H9 (cell line): ENCODE measurements at regions not wholly inside any gene's neighbourhood (a gene's known extent, or its start where the extent isn't known, plus 50 kb on each side); places are given as distances from the start of the nearest gene placed in this dataset.

Experiments
- DNase-seq: peaks from one replicate; pipeline ENCODE4 v3.0.0-alpha.2; 2017
- H2AFZ ChIP-seq: one replicate; pipeline ENCODE4 v1.6.1; 2013; ENCODE audit warnings: mild to moderate bottlenecking, low read length, control low read depth, moderate library complexity
- H2AK5ac ChIP-seq: 2 replicates; pipeline ENCODE4 v1.6.1; 2013; ENCODE audit warnings: low read length, control low read depth, mixed read lengths; ENCODE audit not compliant: insufficient read length
- H2BK120ac ChIP-seq: one replicate; pipeline ENCODE4 v1.6.1; 2013; ENCODE audit warnings: low read depth, mild to moderate bottlenecking, low read length, control low read depth, inconsistent platforms; ENCODE audit not compliant: poor library complexity, severe bottlenecking
- H2BK12ac ChIP-seq: 2 replicates; pipeline ENCODE4 v1.6.1; 2013; ENCODE audit warnings: low read length, control low read depth, mixed read lengths, low read depth; ENCODE audit not compliant: insufficient read length
- H2BK15ac ChIP-seq: 2 replicates; pipeline ENCODE4 v1.6.1; 2013; ENCODE audit warnings: low read depth, low read length, control low read depth
- H2BK20ac ChIP-seq: one replicate; pipeline ENCODE4 v1.6.1; 2013; ENCODE audit warnings: low read depth, mild to moderate bottlenecking, low read length, control low read depth, inconsistent platforms; ENCODE audit not compliant: poor library complexity, severe bottlenecking
- H2BK5ac ChIP-seq: 2 replicates; pipeline ENCODE4 v1.6.1; 2013; ENCODE audit warnings: low read length, control low read depth, mixed read lengths; ENCODE audit not compliant: insufficient read length
- H3K14ac ChIP-seq: 2 replicates; pipeline ENCODE4 v1.6.1; 2013; ENCODE audit warnings: low read length, control low read depth; ENCODE audit not compliant: insufficient read depth
- H3K18ac ChIP-seq: 2 replicates; pipeline ENCODE4 v1.6.1; 2013; ENCODE audit warnings: low read depth, mild to moderate bottlenecking, mixed read lengths, low read length, control low read depth; ENCODE audit not compliant: insufficient read length
- H3K23ac ChIP-seq: 2 replicates; pipeline ENCODE4 v1.6.1; 2013; ENCODE audit warnings: low read length, control low read depth, mixed read lengths, low read depth; ENCODE audit not compliant: insufficient read length
- H3K23me2 ChIP-seq: 2 replicates; pipeline ENCODE4 v1.6.1; 2013; ENCODE audit warnings: low read depth, mild to moderate bottlenecking, mixed read lengths, low read length, control low read depth; ENCODE audit not compliant: insufficient read length, poor library complexity, severe bottlenecking
- H3K27ac ChIP-seq: 2 replicates; pipeline ENCODE4 v1.5.1; 2013; ENCODE audit warnings: low read length, control low read depth, mixed read lengths, low read depth; ENCODE audit not compliant: insufficient read length
- H3K27me3 ChIP-seq: 2 replicates; pipeline ENCODE4 v1.6.1; 2013; ENCODE audit warnings: low read length, control low read depth, inconsistent platforms; ENCODE audit not compliant: insufficient read depth
- H3K4ac ChIP-seq: 2 replicates; pipeline ENCODE4 v1.6.1; 2013; ENCODE audit warnings: low read depth, mild to moderate bottlenecking, control low read depth, inconsistent platforms, low read length, moderate library complexity
- H3K4me1 ChIP-seq: 2 replicates; pipeline ENCODE4 v1.6.1; 2013; ENCODE audit warnings: low read length, control low read depth, inconsistent platforms; ENCODE audit not compliant: insufficient read depth
- H3K4me2 ChIP-seq: 2 replicates; pipeline ENCODE4 v1.6.1; 2013; ENCODE audit warnings: low read length, control low read depth, mixed read lengths; ENCODE audit not compliant: insufficient read length, insufficient read depth
- H3K56ac ChIP-seq: 2 replicates; pipeline ENCODE4 v1.6.1; 2013; ENCODE audit warnings: low read depth, mild to moderate bottlenecking, mixed read lengths, low read length, control low read depth; ENCODE audit not compliant: insufficient read length
- H3K79me1 ChIP-seq: 2 replicates; pipeline ENCODE4 v1.6.1; 2013; ENCODE audit warnings: low read depth, mild to moderate bottlenecking, moderate library complexity, low read length, control low read depth, inconsistent platforms; ENCODE audit not compliant: insufficient read depth, poor library complexity, severe bottlenecking
- H3K79me2 ChIP-seq: 2 replicates; pipeline ENCODE4 v1.6.1; 2013; ENCODE audit warnings: low read length, control low read depth, inconsistent platforms; ENCODE audit not compliant: insufficient read depth
- H3K9ac ChIP-seq: 2 replicates; pipeline ENCODE4 v1.6.1; 2013; ENCODE audit warnings: low read length, control low read depth, mixed read lengths; ENCODE audit not compliant: insufficient read length; ENCODE audit errors: extremely low read depth
- H3K9me3 ChIP-seq: one replicate; pipeline ENCODE4 v1.6.1; 2013; ENCODE audit warnings: low read depth, low read length, inconsistent platforms; ENCODE audit not compliant: control insufficient read depth
- H3T11ph ChIP-seq: one replicate; pipeline ENCODE4 v1.6.1; 2013; ENCODE audit warnings: mild to moderate bottlenecking, low read length, control low read depth, inconsistent platforms
- H4K20me1 ChIP-seq: one replicate; pipeline ENCODE4 v1.6.1; 2013; ENCODE audit not compliant: control insufficient read depth, insufficient read length, insufficient read depth
- H4K5ac ChIP-seq: 2 replicates; pipeline ENCODE4 v1.6.1; 2013; ENCODE audit warnings: low read depth, mild to moderate bottlenecking, mixed read lengths, low read length, control low read depth; ENCODE audit not compliant: insufficient read length
- H4K8ac ChIP-seq: replicated peaks from 2 replicates; pipeline ENCODE4 v1.6.1; 2013; ENCODE audit warnings: low read length, control low read depth, mixed read lengths, low read depth; ENCODE audit not compliant: insufficient read length
- H4K91ac ChIP-seq: 2 replicates; pipeline ENCODE4 v1.6.1; 2013; ENCODE audit warnings: low read depth, mild to moderate bottlenecking, moderate library complexity, mixed read lengths, low read length, control low read depth; ENCODE audit not compliant: insufficient read length
- H3K27ac Mint-ChIP-seq, 3 experiments: 2 replicates in 2 of 3; 3 replicates in 1 of 3; pipeline ENCODE4 v1.8.0; 2020 to 2021; ENCODE audit warnings: mixed read lengths in 3 of 3, mild to moderate bottlenecking in 1 of 3, moderate library complexity in 1 of 3
- H3K27me3 Mint-ChIP-seq: 2 replicates; pipeline ENCODE4 v1.8.0; 2021; ENCODE audit warnings: low read depth, mild to moderate bottlenecking, moderate library complexity, mixed read lengths
- H3K36me3 Mint-ChIP-seq, 3 experiments: 2 replicates in 2 of 3; 3 replicates in 1 of 3; pipeline ENCODE4 v1.8.0; 2020 to 2021; ENCODE audit warnings: low read depth in 3 of 3, mixed read lengths in 3 of 3; ENCODE audit not compliant: insufficient read depth in 1 of 3
- H3K4me1 Mint-ChIP-seq, 2 experiments: 2 replicates each; pipeline ENCODE4 v1.8.0; 2020; ENCODE audit warnings: mixed read lengths in 2 of 2
- H3K4me3 Mint-ChIP-seq, 2 experiments: 2 replicates in 1 of 2; 3 replicates in 1 of 2; pipeline ENCODE4 v1.8.0; 2020 to 2021; ENCODE audit warnings: mild to moderate bottlenecking in 2 of 2, mixed read lengths in 2 of 2, moderate library complexity in 1 of 2
- H3K9me3 Mint-ChIP-seq, 2 experiments: 2 replicates in 1 of 2; 3 replicates in 1 of 2; pipeline ENCODE4 v1.8.0; 2020; ENCODE audit warnings: mild to moderate bottlenecking in 2 of 2, mixed read lengths in 2 of 2, moderate library complexity in 1 of 2
- WGBS: extraction: QIAGEN DNeasy Blood & Tissue Kit; methylation state at CpG from one replicate; pipeline ENCODE4 v1.1.7; 2013; ENCODE audit warnings: missing lambda C conversion rate, low lambda C conversion rate, mixed read lengths; ENCODE audit not compliant: insufficient read length; ENCODE audit errors: extremely low coverage; 5-methylcytosine and 5-hydroxymethylcytosine counted together
- TF ChIP-seq, protein P1 (sequence below): fragments of 200-600 bp; sonication (generic); conservative IDR thresholded peaks from 3 replicates; pipeline ENCODE4 v1.8.0; 2021; ENCODE audit warnings: antibody characterized with exemption, mild to moderate bottlenecking

DNA sequence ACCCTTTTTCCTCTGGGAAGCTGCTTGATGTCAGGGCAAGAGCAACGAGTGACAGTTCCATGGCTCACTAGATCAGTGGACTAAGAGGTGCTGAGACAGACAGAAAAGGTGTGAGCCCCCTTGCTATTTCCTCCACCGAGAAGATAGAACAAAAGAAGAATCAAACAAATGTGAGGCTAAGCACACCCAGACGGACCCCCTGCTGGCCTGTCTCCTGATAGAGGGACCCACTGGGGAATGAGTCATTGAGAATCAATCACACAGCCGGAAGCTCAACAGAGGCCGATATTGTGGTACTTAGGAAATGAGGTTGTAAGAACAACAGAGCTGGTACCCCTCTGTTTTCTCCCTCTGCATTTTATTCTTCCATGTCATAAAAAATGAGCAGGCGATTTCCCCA lies 89.8 kb upstream of the TEX51 start:
- Mint-ChIP-seq H3K27ac (peak overlapping the region in 1 of 3 experiments; percentile 22; a peak in 2 of 7 replicates), H3K4me3 (peak overlapping the region; percentile 5 to 24; a peak in 2 of 5 replicates), H3K36me3 (no peaks in the 10 kb centered on the region), H3K9me3 (peaks cover 3 to 4% of the 10 kb centered on the region in 2 experiments; a peak in 4 of 5 replicates), H3K4me1 (peaks cover 18 to 19% of the 10 kb centered on the region in 2 experiments), H3K27me3 (peaks cover 5% of the 10 kb centered on the region)
- H3T11ph ChIP-seq: no peak overlapping the region
- peak; percentile 47 for DNase-seq
- no peak overlapping the region for H2AFZ ChIP-seq
- WGBS: no CpG with 5 or more reads among the region's 6 CpGs
- no peaks in the 10 kb centered on the region for H3K27me3 ChIP-seq
- no peak overlapping the region for H2BK15ac ChIP-seq
- no peak overlapping the region for H2BK5ac ChIP-seq
- no peak overlapping the region for H4K5ac ChIP-seq
- H3K4me1 ChIP-seq: no peaks in the 10 kb centered on the region; the same call in 1 of the 2 replicates
- no peak overlapping the region for H3K23ac ChIP-seq
- H2AK5ac ChIP-seq: no peak overlapping the region
- H3K18ac ChIP-seq: no peak overlapping the region
- no peak overlapping the region for H3K14ac ChIP-seq
- no peak overlapping the region for H2BK20ac ChIP-seq
- no peaks in the 10 kb centered on the region for H4K20me1 ChIP-seq
- H2BK12ac ChIP-seq: no peak overlapping the region
- no peak overlapping the region for H3K56ac ChIP-seq
- TF ChIP-seq, protein P1, sequence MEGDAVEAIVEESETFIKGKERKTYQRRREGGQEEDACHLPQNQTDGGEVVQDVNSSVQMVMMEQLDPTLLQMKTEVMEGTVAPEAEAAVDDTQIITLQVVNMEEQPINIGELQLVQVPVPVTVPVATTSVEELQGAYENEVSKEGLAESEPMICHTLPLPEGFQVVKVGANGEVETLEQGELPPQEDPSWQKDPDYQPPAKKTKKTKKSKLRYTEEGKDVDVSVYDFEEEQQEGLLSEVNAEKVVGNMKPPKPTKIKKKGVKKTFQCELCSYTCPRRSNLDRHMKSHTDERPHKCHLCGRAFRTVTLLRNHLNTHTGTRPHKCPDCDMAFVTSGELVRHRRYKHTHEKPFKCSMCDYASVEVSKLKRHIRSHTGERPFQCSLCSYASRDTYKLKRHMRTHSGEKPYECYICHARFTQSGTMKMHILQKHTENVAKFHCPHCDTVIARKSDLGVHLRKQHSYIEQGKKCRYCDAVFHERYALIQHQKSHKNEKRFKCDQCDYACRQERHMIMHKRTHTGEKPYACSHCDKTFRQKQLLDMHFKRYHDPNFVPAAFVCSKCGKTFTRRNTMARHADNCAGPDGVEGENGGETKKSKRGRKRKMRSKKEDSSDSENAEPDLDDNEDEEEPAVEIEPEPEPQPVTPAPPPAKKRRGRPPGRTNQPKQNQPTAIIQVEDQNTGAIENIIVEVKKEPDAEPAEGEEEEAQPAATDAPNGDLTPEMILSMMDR: no peak
- no peak overlapping the region for H3K27ac ChIP-seq
- H3K4me2 ChIP-seq: no peak overlapping the region
- no peak overlapping the region for H2BK120ac ChIP-seq
- no peaks in the 10 kb centered on the region for H3K23me2 ChIP-seq
- no peaks in the 10 kb centered on the region for H3K9me3 ChIP-seq
- H3K79me2 ChIP-seq: no peaks in the 10 kb centered on the region
- no peak overlapping the region for H3K9ac ChIP-seq
- no peak overlapping the region for H4K91ac ChIP-seq
- H4K8ac ChIP-seq: no peak overlapping the region
- no peaks in the 10 kb centered on the region for H3K79me1 ChIP-seq
- no peak overlapping the region for H3K4ac ChIP-seq
